GM19468 (cell line): ENCODE measurements at regions not wholly inside any gene's neighbourhood (a gene's known extent, or its start where the extent isn't known, plus 50 kb on each side); places are given as distances from the start of the nearest gene placed in this dataset.

Source experiments
- ATAC-seq: cut with Tn5 transposase; IDR thresholded peaks from one replicate; pipeline ENCODE4 v1.9.1; 2021; ENCODE audit warnings: mild to moderate bottlenecking, moderate library complexity, moderate number of reproducible peaks; ENCODE audit not compliant: unreplicated experiment; ENCODE audit errors: extremely low read depth

GRCh38 chr20:50337521-50338466 is 147.2 kb downstream of the CEBPB start:
- ATAC-seq, result no peak

GRCh38 chr20:50338479-50339391 is 148.1 kb downstream of the CEBPB start:
- ATAC-seq, result peak; percentile 55

GRCh38 chr20:50339466-50339901 is 148.9 kb downstream of the CEBPB start:
- ATAC-seq, result no peak

- ATAC-seq, result no peak
These were observed 149.9 kb downstream of the CEBPB start for GRCh38 chr20:50340541-50340940.

GRCh38 chr20:50341050-50341449 is 150.4 kb downstream of the CEBPB start:
- ATAC-seq, result no peak

GRCh38 chr20:50341880-50342637 is 151.4 kb downstream of the CEBPB start:
- no peak for ATAC-seq

GRCh38 chr20:50342638-50343102 is 152.0 kb downstream of the CEBPB start:
- ATAC-seq, result no peak

GRCh38 chr20:50343125-50343489 is 152.5 kb downstream of the CEBPB start:
- ATAC-seq, result no peak

GRCh38 chr20:50343490-50344179 is 153.0 kb downstream of the CEBPB start:
- no peak for ATAC-seq

GRCh38 chr20:50344232-50345071 is 153.8 kb downstream of the CEBPB start:
- no peak for ATAC-seq

GRCh38 chr20:50345712-50346373 is 155.2 kb downstream of the CEBPB start:
- ATAC-seq, result no peak

- ATAC-seq, result no peak
These were observed 156.0 kb downstream of the CEBPB start for GRCh38 chr20:50346374-50347283.

GRCh38 chr20:50347284-50348063 is 156.8 kb downstream of the CEBPB start:
- ATAC-seq, result no peak

- no peak for ATAC-seq
These were observed 157.5 kb downstream of the CEBPB start for GRCh38 chr20:50348096-50348495.

GRCh38 chr20:50350510-50351249 is 159.5 kb upstream of the PTPN1 start:
- no peak for ATAC-seq

GRCh38 chr20:50351541-50351940 is 158.6 kb upstream of the PTPN1 start:
- ATAC-seq, result no peak
